ENCODE measurements at regions not wholly inside any gene's neighbourhood (a gene's known extent, or its start where the extent isn't known, plus 50 kb on each side); places are given as distances from the start of the nearest gene placed in this dataset.
"Not testable (repeated sequence)": the region's sequence is repeated elsewhere in the genome, so short reads cannot be mapped to it uniquely, and the experiment has no call there.

- Histone ChIP-seq H3K4me1 (ENCODE audit: control insufficient read depth in 1 of 2, low read depth in 2 of 2) (no peaks in the 10 kb centered on the region), H3K4me3 (no peak overlapping the region), H3K9me3 (no peaks in the 10 kb centered on the region), H3K27ac (no peak overlapping the region), H3K36me3 (no peaks in the 10 kb centered on the region), H3K27me3 (replicated peaks; ENCODE audit: insufficient read depth) (no peaks in the 10 kb centered on the region)
- no peak for ATAC-seq (ENCODE audit: insufficient number of reproducible peaks, low FRiP score, low read depth)
- no peak for DNase-seq (ENCODE audit: low spot score)
- no peak for TF ChIP-seq CTCF (IDR thresholded peaks at IDR 0.05)
Observed at GRCh38 chr2:194062401-194062800, 1594.6 kb upstream of the SLC39A10 start.

- no peak for ATAC-seq (ENCODE audit: insufficient number of reproducible peaks, low FRiP score, low read depth)
- DNase-seq (ENCODE audit: low spot score) = no peak
- no peaks in the 10 kb centered on the region for H3K9me3 ChIP-seq
- no peaks in the 10 kb centered on the region for H3K27me3 ChIP-seq (replicated peaks; ENCODE audit: insufficient read depth)
- H3K4me3 ChIP-seq = no peak overlapping the region
- no peaks in the 10 kb centered on the region for H3K36me3 ChIP-seq
- no peak overlapping the region for H3K27ac ChIP-seq
- TF ChIP-seq CTCF (IDR thresholded peaks at IDR 0.05) = no peak
- no peaks in the 10 kb centered on the region for H3K4me1 ChIP-seq (ENCODE audit: control insufficient read depth in 1 of 2, low read depth in 2 of 2)
Observed at GRCh38 chr2:194060269-194060668, 1596.8 kb upstream of the SLC39A10 start.

- Histone ChIP-seq H3K36me3 (no peaks in the 10 kb centered on the region), H3K4me1 (ENCODE audit: control insufficient read depth in 1 of 2, low read depth in 2 of 2) (no peaks in the 10 kb centered on the region), H3K27me3 (replicated peaks; ENCODE audit: insufficient read depth) (no peaks in the 10 kb centered on the region), H3K27ac (no peak overlapping the region), H3K9me3 (no peaks in the 10 kb centered on the region), H3K4me3 (no peak overlapping the region)
- DNase-seq (ENCODE audit: low spot score) (no peak), ATAC-seq (ENCODE audit: insufficient number of reproducible peaks, low FRiP score, low read depth) (no peak)
- TF ChIP-seq CTCF (IDR thresholded peaks at IDR 0.05) = no peak
Observed at GRCh38 chr2:194054313-194054712, 1602.7 kb upstream of the SLC39A10 start.

GRCh38 chr2:194044321-194044720 is 1612.7 kb upstream of the SLC39A10 start:
- Histone ChIP-seq H3K9me3 (no peaks in the 10 kb centered on the region), H3K4me3 (no peak overlapping the region), H3K27ac (no peak overlapping the region), H3K4me1 (ENCODE audit: control insufficient read depth in 1 of 2, low read depth in 2 of 2) (no peaks in the 10 kb centered on the region), H3K36me3 (no peaks in the 10 kb centered on the region), H3K27me3 (replicated peaks; ENCODE audit: insufficient read depth) (no peaks in the 10 kb centered on the region)
- DNase-seq (ENCODE audit: low spot score) = no peak
- no peak for TF ChIP-seq CTCF (IDR thresholded peaks at IDR 0.05)
- no peak for ATAC-seq (ENCODE audit: insufficient number of reproducible peaks, low FRiP score, low read depth)

- DNase-seq (ENCODE audit: low spot score); H3K4me1 ChIP-seq (ENCODE audit: control insufficient read depth in 1 of 2, low read depth in 2 of 2); H3K4me3 ChIP-seq; H3K27me3 ChIP-seq (replicated peaks; ENCODE audit: insufficient read depth); H3K9me3 ChIP-seq; H3K36me3 ChIP-seq; H3K27ac ChIP-seq; ATAC-seq (ENCODE audit: insufficient number of reproducible peaks, low FRiP score, low read depth): not testable (repeated sequence)
Observed at GRCh38 chr2:194021130-194021529, 1635.9 kb upstream of the SLC39A10 start.

DNA sequence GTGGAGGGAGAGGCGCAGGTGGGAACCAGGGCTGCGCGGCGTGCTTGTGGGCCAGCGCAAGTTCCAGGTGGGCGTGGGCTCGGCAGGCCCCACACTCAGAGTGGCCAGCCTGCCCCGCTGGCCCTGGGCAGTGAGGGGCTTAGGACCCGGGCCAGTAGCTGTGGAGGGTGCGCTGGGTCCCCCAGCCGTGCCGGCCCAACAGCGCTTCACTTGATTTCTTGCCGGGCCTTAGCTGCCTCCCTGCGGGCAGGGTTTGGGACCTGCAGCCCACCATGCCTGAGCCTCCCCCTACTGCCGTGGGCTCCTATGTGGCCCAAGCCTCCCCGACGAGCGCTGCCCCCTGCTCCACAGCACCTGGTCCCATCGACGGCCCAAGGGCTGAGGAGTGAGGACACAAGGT is 1636.9 kb upstream of the SLC39A10 start:
- DNase-seq (ENCODE audit: low spot score) (no peak), ATAC-seq (ENCODE audit: insufficient number of reproducible peaks, low FRiP score, low read depth) (no peak)
- Histone ChIP-seq H3K36me3 (no peaks in the 10 kb centered on the region), H3K27ac (no peak overlapping the region), H3K4me3 (no peak overlapping the region), H3K9me3 (no peaks in the 10 kb centered on the region), H3K4me1 (ENCODE audit: control insufficient read depth in 1 of 2, low read depth in 2 of 2) (no peaks in the 10 kb centered on the region), H3K27me3 (replicated peaks; ENCODE audit: insufficient read depth) (no peaks in the 10 kb centered on the region)
- no peak for TF ChIP-seq CTCF (IDR thresholded peaks at IDR 0.05)

Measured in thoracic aorta (tissue), 2 donors.